B cell (primary cell): ENCODE measurements at regions not wholly inside any gene's neighbourhood (a gene's known extent, or its start where the extent isn't known, plus 50 kb on each side); places are given as distances from the start of the nearest gene placed in this dataset.

Source experiments
- ATAC-seq: fragments of 200-7000 bp; cut with Tn5 transposase; one replicate; pipeline ENCODE4 v1.10.0; 2021; ENCODE audit warnings: low read depth, mild to moderate bottlenecking, moderate number of reproducible peaks, moderate library complexity
- CTCF ChIA-PET: fragments of 350-600 bp; sonication (Branson Sonifier 250); formaldehyde crosslinking; loops from one replicate; lab custom pipeline; 2021; ENCODE audit warnings: antibody characterized with exemption, inconsistent platforms; lab: Charles Lee
- POLR2A ChIA-PET: fragments of 350-600 bp; sonication (Branson Sonifier 250); formaldehyde crosslinking; loops from one replicate; lab custom pipeline; 2021; ENCODE audit warnings: antibody characterized with exemption; lab: Charles Lee
- DNase-seq: peaks from one replicate; pipeline ENCODE4 v3.0.0; 2013
- H2AFZ ChIP-seq: 2 replicates; pipeline ENCODE4 v1.6.1; 2012; ENCODE audit warnings: mild to moderate bottlenecking, low read depth, low read length; ENCODE audit not compliant: insufficient read depth, poor library complexity, severe bottlenecking
- H3K27ac ChIP-seq, 2 donors: 1 replicate in 1 of 2; 2 replicates in 1 of 2; pipeline ENCODE4 v1.5.1; 2012 to 2013; ENCODE audit warnings: low read length in 2 of 2, mild to moderate bottlenecking in 2 of 2, moderate library complexity in 1 of 2
- H3K27me3 ChIP-seq, 4 experiments: fragments of 200-600 bp in 1 of 4; sonication (generic) in 1 of 4; replicated peaks in 1 of 4; 1 replicate in 2 of 4; 2 replicates in 2 of 4; pipeline versions ENCODE4 v1.6.1 to v1.7.0; 2013 to 2016; ENCODE audit warnings: low read length in 3 of 4, mild to moderate bottlenecking in 2 of 4, mixed read lengths in 1 of 4, moderate library complexity in 1 of 4; ENCODE audit not compliant: insufficient read depth in 4 of 4, control insufficient read depth in 3 of 4; ENCODE audit errors: control extremely low read depth in 1 of 4
- H3K36me3 ChIP-seq, 2 experiments: replicated peaks in 1 of 2; 1 replicate in 1 of 2; 2 replicates in 1 of 2; pipeline versions ENCODE4 v1.6.1 to v1.7.1; 2013; ENCODE audit warnings: low read length in 1 of 2; ENCODE audit not compliant: insufficient read depth in 2 of 2, control insufficient read depth in 1 of 2; ENCODE audit errors: control extremely low read depth in 1 of 2, extremely low read depth in 1 of 2
- H3K4me1 ChIP-seq, 2 donors: fragments of 200-600 bp in 1 of 2; sonication (generic) in 1 of 2; 1 replicate in 1 of 2; 2 replicates in 1 of 2; pipeline versions ENCODE4 v1.5.1 to v1.6.1; 2013 to 2017; ENCODE audit warnings: low read length in 2 of 2; ENCODE audit not compliant: control insufficient read depth in 2 of 2, insufficient read depth in 2 of 2
- H3K4me2 ChIP-seq: replicated peaks from 2 replicates; pipeline ENCODE3; 2012; ENCODE audit warnings: mild to moderate bottlenecking, low read depth, low read length; ENCODE audit not compliant: poor library complexity, severe bottlenecking
- H3K4me3 ChIP-seq, 5 experiments: fragments of 200-600 bp in 1 of 5; sonication (generic) in 1 of 5; 1 replicate in 3 of 5; 2 replicates in 2 of 5; pipeline versions ENCODE4 v1.5.1 to v1.7.0; 2011 to 2016; ENCODE audit warnings: low read length in 4 of 5, mild to moderate bottlenecking in 4 of 5, low read depth in 2 of 5, control low read depth in 1 of 5, moderate library complexity in 1 of 5; ENCODE audit not compliant: insufficient read depth in 1 of 5; ENCODE audit errors: control extremely low read depth in 1 of 5, extremely low read depth in 1 of 5
- H3K79me2 ChIP-seq: fragments of 200-600 bp; sonication (generic); one replicate; pipeline ENCODE4 v1.6.0; 2016; ENCODE audit warnings: low read length; ENCODE audit not compliant: control insufficient read depth, insufficient read depth
- H3K9ac ChIP-seq: fragments of 200-600 bp; sonication (generic); 2 replicates; pipeline ENCODE4 v1.6.1; 2017; ENCODE audit warnings: mild to moderate bottlenecking, low read length, moderate library complexity
- H3K9me3 ChIP-seq, 3 donors: one replicate each; pipeline versions ENCODE4 v1.6.1 to v1.7.1; 2013; ENCODE audit warnings: low read length in 2 of 3; ENCODE audit not compliant: control insufficient read depth in 2 of 3, insufficient read depth in 1 of 3; ENCODE audit errors: control extremely low read depth in 1 of 3
- H4K20me1 ChIP-seq: 2 replicates; pipeline ENCODE4 v1.6.0; 2012; ENCODE audit warnings: mild to moderate bottlenecking, low read length; ENCODE audit not compliant: insufficient read depth, control insufficient read depth, poor library complexity, severe bottlenecking
- H3K27ac Mint-ChIP-seq: one replicate; pipeline ENCODE4 v1.8.0; 2021; ENCODE audit warnings: mixed read lengths
- H3K27me3 Mint-ChIP-seq: one replicate; pipeline ENCODE4 v1.8.0; 2021; ENCODE audit warnings: mixed read lengths
- H3K4me1 Mint-ChIP-seq: one replicate; pipeline ENCODE4 v1.8.0; 2021; ENCODE audit warnings: mixed read lengths
- H3K4me3 Mint-ChIP-seq: one replicate; pipeline ENCODE4 v1.8.0; 2021; ENCODE audit warnings: mixed read lengths
- H3K9me3 Mint-ChIP-seq: one replicate; pipeline ENCODE4 v1.8.0; 2022; ENCODE audit warnings: mixed read lengths; ENCODE audit not compliant: insufficient read depth
- CTCF ChIP-seq: fragments of 200-600 bp; IDR thresholded peaks from one replicate; pipeline ENCODE4 v1.8.0; 2022; ENCODE audit warnings: antibody characterized with exemption, mild to moderate bottlenecking
- EZH2 ChIP-seq: IDR thresholded peaks from 2 replicates; pipeline ENCODE4 v1.6.1; 2012; ENCODE audit warnings: borderline replicate concordance, low read depth, mild to moderate bottlenecking, moderate library complexity, low read length; ENCODE audit not compliant: insufficient read depth, poor library complexity, severe bottlenecking
- WGBS: methylation state at CpG from one replicate; pipeline ENCODE4 v1.1.5; 2013; ENCODE audit warnings: missing lambda C conversion rate; ENCODE audit not compliant: insufficient coverage; 5-methylcytosine and 5-hydroxymethylcytosine counted together
- intact Hi-C: fragments of 100-400 bp; cut with micrococcal nuclease; formaldehyde crosslinking; loops from one replicate; pipeline ENCODE4 v1.10.0; 2022

GRCh38 chr2:355773-356172 is 67.9 kb upstream of the ALKAL2 start:
- Histone ChIP-seq H3K4me1 (no peaks in the 10 kb centered on the region), H3K4me2 (no peak overlapping the region), H3K27ac (no peak overlapping the region), H3K9ac (no peak overlapping the region), H3K79me2 (no peaks in the 10 kb centered on the region), H4K20me1 (no peaks in the 10 kb centered on the region), H3K36me3 (no peaks in the 10 kb centered on the region), H3K9me3 (no peaks in the 10 kb centered on the region), H3K27me3 (no peaks in the 10 kb centered on the region), H2AFZ (no peak overlapping the region), H3K4me3 (no peak overlapping the region)
- peaks cover 4% of the 10 kb centered on the region for H3K27me3 Mint-ChIP-seq
- TF ChIP-seq CTCF (no peak), EZH2 (no peak)
- no peak for DNase-seq
- POLR2A ChIA-PET: no interaction called here
- peaks cover 3% of the 10 kb centered on the region for H3K4me1 Mint-ChIP-seq
- no peak for ATAC-seq
- intact Hi-C loops: no loop called here
- CTCF ChIA-PET: no interaction called here
- no peaks in the 10 kb centered on the region for H3K9me3 Mint-ChIP-seq
- 93% methylated on average over 12 of the region's 12 CpGs for WGBS
- no peak overlapping the region for H3K27ac Mint-ChIP-seq
- H3K4me3 Mint-ChIP-seq: no peak overlapping the region

- ATAC-seq (no peak), DNase-seq (no peak)
- intact Hi-C loops: no loop called here
- peaks cover 0 to under 1% (median 0%) of the 10 kb centered on the region in 3 donors for H3K9me3 ChIP-seq
- H3K4me3 Mint-ChIP-seq: no peak overlapping the region
- H3K4me3 ChIP-seq: no peak overlapping the region
- H3K4me1 ChIP-seq: peaks cover 6 to 10% of the 10 kb centered on the region in 2 donors
- H3K36me3 ChIP-seq: no peaks in the 10 kb centered on the region
- H3K4me2 ChIP-seq: no peak overlapping the region
- H3K27me3 ChIP-seq: peaks cover 0 to 2% (median 0%) of the 10 kb centered on the region in 4 experiments
- peaks cover 6% of the 10 kb centered on the region for H3K27me3 Mint-ChIP-seq
- no peak overlapping the region for H3K9ac ChIP-seq
- H2AFZ ChIP-seq: no peak overlapping the region
- ChIA-PET POLR2A (no interaction called here), CTCF (no interaction called here)
- no peak overlapping the region for H3K27ac ChIP-seq
- H3K9me3 Mint-ChIP-seq: no peaks in the 10 kb centered on the region
- H3K79me2 ChIP-seq: no peaks in the 10 kb centered on the region
- TF ChIP-seq EZH2: no peak
- H3K4me1 Mint-ChIP-seq: peaks cover 18% of the 10 kb centered on the region
- no CpG with 5 or more reads among the region's 3 CpGs for WGBS
- no peak overlapping the region for H3K27ac Mint-ChIP-seq
- no peaks in the 10 kb centered on the region for H4K20me1 ChIP-seq
Measured at GRCh38 chr2:352696-353095, 64.8 kb upstream of the ALKAL2 start.
